ENCODE measurements at regions not wholly inside any gene's neighbourhood (a gene's known extent, or its start where the extent isn't known, plus 50 kb on each side); places are given as distances from the start of the nearest gene placed in this dataset.

- TF ChIP-seq PHF8 (conservative IDR thresholded peaks at IDR 0.05; ENCODE audit: low read depth, low read length) (no peak), CEBPB (IDR thresholded peaks at IDR 0.05; ENCODE audit: low read depth, low read length) (no peak), SUZ12 (IDR thresholded peaks at IDR 0.05; ENCODE audit: low read length) (no peak), SAP30 (IDR thresholded peaks at IDR 0.05; ENCODE audit: insufficient read depth, insufficient replicate concordance, low read length) (no peak), POU5F1 (IDR thresholded peaks at IDR 0.05; ENCODE audit: low read depth, low read length) (no peak), POLR2AphosphoS5 (IDR thresholded peaks at IDR 0.05; ENCODE audit: low read depth, low read length) (no peak), SP4 (IDR thresholded peaks at IDR 0.05; ENCODE audit: low read length) (no peak), NRF1 (IDR thresholded peaks at IDR 0.05; ENCODE audit: low read depth, low read length) (no peak)
Observed at GRCh38 chr9:26561928-26562327, 330.7 kb downstream of the CAAP1 start (continued).
